Mucosa of descending colon (tissue), 3 donors: ENCODE measurements at regions not wholly inside any gene's neighbourhood (a gene's known extent, or its start where the extent isn't known, plus 50 kb on each side); places are given as distances from the start of the nearest gene placed in this dataset.

Experiments used
- ATAC-seq: fragments of 200-7000 bp; cut with Tn5 transposase; one replicate; pipeline ENCODE4 v1.9.1; 2020; ENCODE audit warnings: mild to moderate bottlenecking, moderate library complexity
- DNase-seq, 3 donors: peaks; one replicate each; pipeline ENCODE4 v3.0.0-alpha.2; 2020
- H3K36me3 ChIP-seq: fragments of 200-600 bp; one replicate; pipeline ENCODE4 v1.8.0; 2021; ENCODE audit warnings: low read depth, mild to moderate bottlenecking
- H3K4me1 ChIP-seq: fragments of 200-600 bp; one replicate; pipeline ENCODE4 v1.8.0; 2021; ENCODE audit warnings: low read depth, mild to moderate bottlenecking
- H3K4me3 ChIP-seq: fragments of 200-600 bp; one replicate; pipeline ENCODE4 v1.8.0; 2021; ENCODE audit warnings: mild to moderate bottlenecking
- H3K9me3 ChIP-seq: fragments of 200-600 bp; one replicate; pipeline ENCODE4 v1.8.0; 2021; ENCODE audit warnings: mild to moderate bottlenecking
- CTCF ChIP-seq: fragments of 200-600 bp; IDR thresholded peaks from one replicate; pipeline ENCODE4 v1.8.0; 2022; ENCODE audit warnings: antibody characterized with exemption, mild to moderate bottlenecking
- intact Hi-C, 2 donors: fragments of 100-400 bp; cut with DNase I in 1 of 2; cut with micrococcal nuclease in 1 of 2; formaldehyde crosslinking; loops; one replicate each; pipeline versions ENCODE4 v1.11.0 to v1.11.1; 2022; cut with DNase I, micrococcal nuclease
- donor health status: DM: no; HTN: no; CAD: no; lungs with moderate emphysema.
- donor health status: DM: no; HTN: no; CAD: no.
- donor health status: DM: no; HTN: yes; CAD: no.

DNA sequence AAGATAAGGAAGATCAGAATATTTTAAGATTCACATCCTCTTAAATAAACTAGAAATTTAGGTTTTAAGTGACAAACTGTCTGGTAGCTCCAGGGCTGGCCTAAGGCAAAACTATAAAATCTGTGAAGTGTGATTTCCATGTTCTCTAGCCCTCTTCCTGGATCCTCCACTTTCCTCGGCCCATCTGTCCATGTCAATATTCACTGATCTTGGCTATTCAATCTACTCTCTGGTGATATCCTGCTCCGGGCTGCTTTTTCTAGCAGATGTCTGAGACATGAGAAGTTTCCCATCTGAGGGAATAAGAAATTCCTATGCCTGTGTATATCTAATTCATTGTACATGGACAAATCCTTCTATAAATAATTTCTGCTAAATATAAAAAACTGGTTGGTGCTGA is 500.4 kb downstream of the GALC start:
- no peak overlapping the region for H3K4me3 ChIP-seq
- H3K36me3 ChIP-seq, result no peaks in the 10 kb centered on the region
- no peak for DNase-seq
- intact Hi-C loops, result no loop called here
- H3K4me1 ChIP-seq, result no peaks in the 10 kb centered on the region
- no peak for TF ChIP-seq CTCF
- no peak for ATAC-seq
- H3K9me3 ChIP-seq, result peaks cover 37% of the 10 kb centered on the region

DNA sequence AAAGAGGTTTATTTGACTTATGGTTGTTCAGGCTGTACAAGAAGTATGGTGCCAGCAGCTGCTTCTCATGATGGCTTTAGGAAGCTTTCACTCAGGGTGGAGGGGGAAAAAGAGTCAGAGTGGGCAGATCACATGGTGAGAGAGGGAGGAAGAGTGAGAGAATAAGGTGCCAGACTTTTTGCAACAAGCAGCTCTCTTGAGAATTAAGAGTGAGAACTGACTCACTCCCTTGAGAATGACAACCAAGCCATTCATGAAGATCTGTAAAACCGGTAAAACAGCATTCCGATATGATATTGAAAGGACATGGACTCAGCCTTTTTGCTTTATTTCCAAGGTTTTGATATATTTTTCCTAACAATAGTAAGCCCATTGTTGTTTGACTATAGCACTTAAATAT is 501.2 kb downstream of the GALC start:
- intact Hi-C loops, result no loop called here
- Histone ChIP-seq H3K4me1 (no peaks in the 10 kb centered on the region), H3K36me3 (no peaks in the 10 kb centered on the region), H3K9me3 (peaks cover 44% of the 10 kb centered on the region), H3K4me3 (no peak overlapping the region)
- no peak for DNase-seq
- TF ChIP-seq CTCF, result no peak
- ATAC-seq, result no peak

DNA sequence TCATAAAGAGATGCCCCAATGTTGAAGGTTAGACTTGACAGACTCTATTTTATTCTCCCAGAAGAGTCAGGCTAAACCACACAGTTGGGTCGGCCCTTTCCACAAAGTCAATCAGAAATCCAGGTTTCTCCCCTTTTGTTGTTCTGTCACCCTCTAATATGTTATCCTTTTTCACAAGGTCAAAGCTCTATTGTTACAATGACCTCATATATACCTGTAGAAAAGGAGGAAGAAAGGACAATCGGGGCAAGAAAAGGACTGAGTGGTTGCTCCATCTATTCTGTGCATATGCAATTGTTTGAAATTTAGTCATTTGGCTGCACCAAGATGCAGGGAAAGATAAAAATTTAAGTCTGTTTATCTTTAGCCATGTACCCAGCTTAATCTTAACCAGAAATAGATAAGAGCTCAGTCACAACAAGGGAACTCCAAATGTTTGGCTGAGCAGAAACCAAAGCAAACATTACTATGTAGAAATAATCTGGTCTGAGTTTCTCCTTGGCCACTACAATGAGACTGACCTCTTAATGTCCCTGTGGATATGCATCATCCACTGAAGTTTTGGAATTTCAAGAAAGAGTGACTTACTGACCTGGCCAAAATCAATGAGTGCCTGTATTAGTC is 503.7 kb downstream of the GALC start:
- intact Hi-C loops, result no loop called here
- H3K36me3 ChIP-seq, result no peaks in the 10 kb centered on the region
- no peak for DNase-seq
- H3K9me3 ChIP-seq, result peaks cover 43% of the 10 kb centered on the region
- ATAC-seq, result no peak
- H3K4me1 ChIP-seq, result no peaks in the 10 kb centered on the region
- no peak overlapping the region for H3K4me3 ChIP-seq
- TF ChIP-seq CTCF, result no peak

GRCh38 chr14:87483271-87484260 is 509.4 kb downstream of the GALC start:
- intact Hi-C loops, result no loop called here
- no peaks in the 10 kb centered on the region for H3K4me1 ChIP-seq

GRCh38 chr14:87468531-87468930 is 524.5 kb downstream of the GALC start:
- ATAC-seq (no peak), DNase-seq (no peak)
- H3K36me3 ChIP-seq, result no peaks in the 10 kb centered on the region
- no peak overlapping the region for H3K4me3 ChIP-seq
- H3K9me3 ChIP-seq, result peaks cover 48% of the 10 kb centered on the region
- TF ChIP-seq CTCF, result no peak
- no peaks in the 10 kb centered on the region for H3K4me1 ChIP-seq
- intact Hi-C loops, result no loop called here

More at GRCh38 chr14:87483271-87484260, 509.4 kb downstream of the GALC start:
- H3K4me3 ChIP-seq, result no peak overlapping the region
- H3K36me3 ChIP-seq, result no peaks in the 10 kb centered on the region
- ATAC-seq (no peak), DNase-seq (no peak)
- TF ChIP-seq CTCF, result no peak
- peaks cover 60% of the 10 kb centered on the region for H3K9me3 ChIP-seq
